NCI-H82 (cell line): ENCODE measurements at regions not wholly inside any gene's neighbourhood (a gene's known extent, or its start where the extent isn't known, plus 50 kb on each side); places are given as distances from the start of the nearest gene placed in this dataset.

ENCODE experiments used
- DNase-seq: peaks from one replicate; lab custom pipeline; 2025; lab: John Stamatoyannopoulos, UW

DNA sequence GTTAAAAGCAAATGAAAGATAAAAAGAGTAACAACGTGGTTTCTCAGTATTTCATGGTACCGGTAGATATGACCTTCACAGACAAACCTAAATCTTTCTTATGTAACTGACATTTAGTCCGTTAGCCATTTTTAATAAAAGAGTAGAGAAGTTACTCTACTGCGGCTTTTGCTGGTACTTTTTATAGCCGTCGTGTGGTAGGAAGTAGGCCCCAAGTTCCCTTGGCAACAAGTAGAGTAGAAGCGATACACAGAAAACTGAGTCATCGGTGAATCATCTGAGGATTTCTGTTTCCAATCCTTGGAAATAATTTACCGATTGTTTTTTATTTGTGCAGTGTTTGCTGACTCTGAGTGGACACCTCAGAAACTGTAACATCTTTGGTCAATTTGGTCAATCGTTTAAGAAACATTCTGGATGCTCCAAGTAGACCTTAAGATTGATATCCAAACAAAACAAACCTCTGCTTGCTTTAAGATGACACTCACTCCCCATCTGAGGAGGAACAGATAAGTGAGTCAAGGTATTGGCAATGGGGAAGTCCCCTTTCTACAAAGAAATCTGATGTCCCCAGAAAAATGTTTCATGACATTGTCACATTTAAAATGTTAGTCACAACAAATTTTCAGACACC is 63.9 kb upstream of the AHR start:
- DNase-seq = no peak

DNA sequence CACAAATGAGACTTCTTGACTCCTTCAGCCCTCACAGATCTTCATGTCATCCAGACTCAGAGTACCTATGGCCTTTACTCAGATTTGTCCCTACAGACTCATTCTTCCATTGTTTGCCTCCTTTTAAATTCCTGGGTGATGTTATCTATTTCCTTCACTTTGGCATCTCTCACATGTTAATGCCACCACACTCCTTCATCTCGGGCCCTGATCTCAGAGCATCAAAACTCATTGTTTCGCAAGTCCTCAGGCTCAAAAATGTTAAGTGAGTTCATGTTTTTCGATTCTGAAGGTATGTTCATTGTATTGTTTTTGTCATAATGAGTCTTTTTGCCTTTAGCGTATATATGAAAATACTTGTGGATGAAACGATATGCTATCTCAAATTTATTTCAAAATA is 62.3 kb upstream of the AHR start:
- DNase-seq = no peak

DNA sequence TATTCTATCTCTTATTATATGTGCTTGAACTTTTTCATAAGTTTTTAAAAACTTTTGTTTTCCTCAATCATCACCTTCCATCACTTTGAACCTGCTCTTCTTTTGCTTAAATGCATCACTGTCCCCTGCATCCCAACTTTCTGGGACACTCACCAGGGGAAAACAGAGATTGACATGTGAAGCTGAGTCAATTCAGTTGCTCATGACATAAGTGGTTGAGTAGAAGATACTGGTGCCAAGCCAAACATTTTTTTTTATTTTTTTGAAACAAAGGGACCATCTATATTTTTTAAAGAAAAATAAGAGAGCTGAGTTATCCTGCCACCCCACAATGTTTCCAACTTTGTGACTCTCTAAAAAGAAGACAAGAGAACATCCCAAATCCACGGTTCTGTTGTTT is 61.8 kb upstream of the AHR start:
- no peak for DNase-seq

DNA sequence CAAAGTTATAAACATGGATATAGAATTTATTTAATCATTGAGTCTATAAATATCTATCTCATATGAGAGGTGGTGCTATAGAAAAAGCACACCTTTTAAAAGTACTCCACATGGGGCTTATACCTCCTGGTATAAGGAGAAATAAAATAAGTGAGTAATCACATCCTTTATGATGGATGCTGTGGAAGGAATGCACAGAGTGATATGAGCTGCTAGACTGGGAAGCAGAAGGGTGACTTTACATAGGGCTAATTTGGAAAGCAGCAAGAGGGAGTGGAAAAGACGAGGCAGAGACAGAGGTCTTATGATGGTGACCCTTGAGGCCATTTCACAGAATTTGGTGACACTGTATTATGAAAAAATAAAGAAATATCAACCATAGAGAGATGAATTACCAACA is 59.4 kb upstream of the AHR start:
- no peak for DNase-seq

DNA sequence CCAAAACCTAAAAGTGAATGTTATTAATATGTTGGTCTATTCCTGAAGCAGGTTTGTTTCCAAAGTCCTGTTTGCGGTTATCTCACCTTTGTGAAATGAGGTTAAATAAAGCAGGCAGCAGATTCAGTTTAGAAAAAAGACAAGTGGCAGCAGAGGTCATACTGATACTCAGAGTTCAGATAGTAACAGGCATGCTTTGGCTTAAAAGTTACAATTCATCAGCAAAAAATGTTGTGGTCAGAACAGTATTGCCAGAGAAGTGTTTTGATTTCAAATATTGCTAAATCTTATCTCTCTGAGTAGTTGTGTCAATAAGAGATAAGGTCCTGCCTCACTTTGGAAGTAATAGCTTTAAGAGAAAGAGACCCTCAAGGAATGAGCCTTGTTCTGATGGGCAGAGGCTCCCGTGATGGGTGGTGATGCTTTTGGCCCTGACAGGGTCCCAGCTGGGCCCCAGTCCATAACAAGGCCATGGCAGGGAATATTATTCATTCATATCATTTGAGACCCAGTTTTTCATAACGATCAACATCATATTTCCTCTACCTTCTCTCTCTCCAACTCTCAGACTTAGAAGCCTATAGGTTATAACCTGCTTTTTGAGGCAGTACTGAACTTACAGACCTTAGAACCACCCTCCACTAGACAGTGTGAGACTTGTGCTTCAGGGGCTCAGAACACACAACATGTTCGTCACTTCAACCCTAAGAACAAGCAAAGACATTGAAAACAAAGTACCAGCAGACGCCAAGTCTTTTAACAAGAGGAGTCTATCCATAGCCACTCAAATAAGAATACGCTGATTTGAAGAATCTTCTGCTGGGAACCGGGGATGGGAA is 58.5 kb upstream of the AHR start:
- no peak for DNase-seq

DNA sequence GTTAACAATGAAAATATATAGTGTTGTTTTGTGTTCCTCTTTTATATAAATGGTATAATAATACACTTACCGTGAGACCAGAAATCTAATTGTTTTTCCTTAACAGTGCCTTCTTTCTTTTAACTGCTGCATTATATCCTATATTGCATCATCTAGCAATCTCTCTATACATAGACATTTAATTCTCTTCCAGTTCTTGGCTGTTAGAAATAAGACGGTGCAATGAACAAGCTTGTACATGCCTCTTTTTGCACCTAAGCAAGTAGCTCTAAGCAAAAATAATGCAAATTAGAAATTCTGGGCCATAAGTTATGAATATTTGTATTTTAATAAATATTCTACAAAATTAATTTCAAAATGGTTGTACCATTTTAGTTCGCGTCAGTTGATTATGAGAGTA is 55.9 kb upstream of the AHR start:
- DNase-seq = no peak

DNA sequence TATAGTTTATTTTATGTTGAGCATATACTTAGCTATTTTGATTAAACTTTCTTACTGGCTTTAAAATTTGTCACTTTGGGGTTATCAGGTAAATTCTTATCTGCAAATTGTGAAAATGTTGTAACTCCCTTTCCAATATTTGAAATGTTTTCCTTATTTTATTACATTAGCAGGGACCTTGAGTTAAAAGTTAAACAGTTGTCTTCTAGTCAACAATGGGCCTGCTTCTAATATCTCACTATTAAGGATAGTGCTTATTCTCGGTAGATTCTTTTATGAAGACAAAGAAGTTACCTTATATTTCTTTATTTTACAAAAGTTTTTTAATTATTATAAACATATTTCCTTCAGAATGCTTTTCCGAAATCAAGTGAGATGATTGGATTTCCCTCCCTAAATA is 53.7 kb upstream of the AHR start:
- no peak for DNase-seq

DNA sequence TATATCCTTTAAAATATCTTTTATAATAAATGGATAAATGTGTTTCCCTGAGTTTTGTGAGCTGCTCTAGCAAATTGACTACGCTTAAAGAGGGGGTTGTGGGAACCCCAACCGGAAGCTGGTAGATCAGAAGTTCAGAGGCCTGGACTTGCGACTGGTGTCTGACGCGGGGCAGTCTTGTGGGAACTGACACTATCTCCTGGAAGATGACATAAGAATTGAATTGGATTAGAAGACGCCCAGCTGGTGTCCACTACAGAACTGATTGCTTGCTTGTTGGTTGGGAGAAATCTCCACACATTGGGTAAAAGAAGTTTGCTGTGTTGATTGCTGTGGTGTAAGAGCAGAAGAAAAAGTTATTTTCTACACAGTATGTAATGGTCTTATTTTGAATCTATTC is 51.1 kb upstream of the AHR start:
- peak; percentile 3 for DNase-seq

DNA sequence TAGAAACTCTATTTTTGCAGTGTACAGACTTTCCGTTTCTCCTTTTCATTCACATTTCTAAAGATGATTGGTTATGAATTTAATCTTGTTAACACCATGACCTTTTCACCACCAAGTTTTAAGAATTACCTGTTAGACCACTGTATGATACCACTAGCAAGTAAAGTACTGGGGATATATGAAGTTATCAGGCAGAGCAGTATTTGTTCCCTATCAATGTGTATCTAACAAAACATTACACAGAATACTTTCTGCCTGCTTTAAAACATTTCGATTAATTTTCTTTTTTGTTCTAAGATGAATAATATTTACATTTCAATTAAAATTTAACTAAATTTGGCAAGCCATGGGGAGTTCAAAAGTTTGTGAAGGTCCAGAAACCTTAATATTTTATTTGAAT is 49.9 kb upstream of the AHR start:
- DNase-seq = no peak
